ENCODE measurements at regions not wholly inside any gene's neighbourhood (a gene's known extent, or its start where the extent isn't known, plus 50 kb on each side); places are given as distances from the start of the nearest gene placed in this dataset.

GRCh38 chr2:198438331-198438730 lies 633.9 kb downstream of the PLCL1 start:
- TF ChIP-seq CEBPB (IDR thresholded peaks at IDR 0.05): no peak
- no peak for TF ChIP-seq CREB1 (IDR thresholded peaks at IDR 0.05; ENCODE audit: low read depth)
- TF ChIP-seq MAX (IDR thresholded peaks at IDR 0.05): no peak
- TF ChIP-seq RAD21 (IDR thresholded peaks at IDR 0.05; ENCODE audit: low read depth): no peak
- no peak for TF ChIP-seq YY1 (IDR thresholded peaks at IDR 0.05; ENCODE audit: low read depth)
- TF ChIP-seq REST (IDR thresholded peaks at IDR 0.05; ENCODE audit: low read depth): no peak

Measured in Ishikawa (cell line).